ENCODE measurements at regions not wholly inside any gene's neighbourhood (a gene's known extent, or its start where the extent isn't known, plus 50 kb on each side); places are given as distances from the start of the nearest gene placed in this dataset.

DNA sequence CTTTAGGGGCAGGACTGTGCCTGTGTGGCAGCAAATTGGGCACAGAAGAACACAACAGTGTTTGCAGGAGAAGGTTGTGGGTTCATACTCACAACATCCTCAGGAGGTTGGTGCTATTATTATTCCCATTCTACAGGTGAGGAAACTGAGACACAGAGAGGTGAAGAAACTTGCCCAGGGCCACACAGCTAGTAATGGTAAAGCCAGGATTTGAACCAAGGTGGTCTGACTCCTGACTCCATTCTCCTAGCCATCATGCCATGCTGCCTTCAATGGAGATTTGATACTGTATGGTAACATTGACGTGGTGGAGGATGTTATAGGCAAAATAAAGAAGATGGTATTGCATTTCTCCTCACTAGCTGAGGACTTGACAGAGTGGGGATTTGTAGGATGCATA, 334.2 kb downstream of the RPS6KC1 start:
- H3K9me3 ChIP-seq (ENCODE audit: control insufficient read depth, low read depth, low read length): no peaks in the 10 kb centered on the region
- no peak overlapping the region for H2AFZ ChIP-seq (ENCODE audit: control insufficient read depth, low read length)
- no peaks in the 10 kb centered on the region for H3K27me3 ChIP-seq (ENCODE audit: control insufficient read depth, extremely low read depth, insufficient read depth, low read length)
- no peaks in the 10 kb centered on the region for H3K4me1 ChIP-seq (ENCODE audit: control insufficient read depth, extremely low read depth, insufficient read depth, low read length)
- FAIRE-seq: no peak
- H3K4me2 ChIP-seq (ENCODE audit: control insufficient read depth, extremely low read depth, insufficient read depth, low read depth, low read length): no peak overlapping the region
- H3K4me3 ChIP-seq (ENCODE audit: control insufficient read depth in 2 of 3, extremely low read depth in 1 of 3, insufficient read depth in 2 of 3, low read depth in 1 of 3, low read length in 3 of 3): no peak overlapping the region
- no peaks in the 10 kb centered on the region for H4K20me1 ChIP-seq (ENCODE audit: control insufficient read depth, extremely low read depth, insufficient read depth, low read length)
- no peak for DNase-seq (ENCODE audit: low read depth, low spot score)
- no peak overlapping the region for H3K27ac ChIP-seq (ENCODE audit: control insufficient read depth, insufficient read depth, low read length)
- H3K9ac ChIP-seq (ENCODE audit: control insufficient read depth, extremely low read depth, insufficient read depth, low read length): no peak overlapping the region
- no peaks in the 10 kb centered on the region for H3K36me3 ChIP-seq (ENCODE audit: control insufficient read depth in 2 of 2, extremely low read depth in 1 of 2, insufficient read depth in 2 of 2, low read length in 2 of 2)
- dilution Hi-C loops (cut with MboI; ENCODE audit: extremely low pct_ligation_motif_present, low sequenced_read_pairs): no loop called here
- H3K9me1 ChIP-seq (ENCODE audit: control insufficient read depth, extremely low read depth, insufficient read depth, low read length): no peaks in the 10 kb centered on the region
- TF ChIP-seq CTCF (optimal IDR thresholded peaks at IDR 0.05 in 1 of 3, IDR thresholded peaks at IDR 0.05 in 1 of 3, conservative IDR thresholded peaks at IDR 0.05 in 1 of 3; ENCODE audit: extremely low read depth in 1 of 3, insufficient read depth in 2 of 3, low read length in 3 of 3) (no peak), EZH2 (IDR thresholded peaks at IDR 0.05; ENCODE audit: low read length) (no peak)
- no peaks in the 10 kb centered on the region for H3K79me2 ChIP-seq (ENCODE audit: control insufficient read depth, insufficient read depth, low read length)

- Histone ChIP-seq H3K27me3 (ENCODE audit: control insufficient read depth, extremely low read depth, insufficient read depth, low read length) (no peaks in the 10 kb centered on the region), H3K9me3 (ENCODE audit: control insufficient read depth, low read depth, low read length) (no peaks in the 10 kb centered on the region), H3K36me3 (ENCODE audit: control insufficient read depth in 2 of 2, extremely low read depth in 1 of 2, insufficient read depth in 2 of 2, low read length in 2 of 2) (no peaks in the 10 kb centered on the region), H4K20me1 (ENCODE audit: control insufficient read depth, extremely low read depth, insufficient read depth, low read length) (no peaks in the 10 kb centered on the region), H3K79me2 (ENCODE audit: control insufficient read depth, insufficient read depth, low read length) (no peaks in the 10 kb centered on the region), H3K9me1 (ENCODE audit: control insufficient read depth, extremely low read depth, insufficient read depth, low read length) (no peaks in the 10 kb centered on the region), H3K27ac (ENCODE audit: control insufficient read depth, insufficient read depth, low read length) (no peak overlapping the region), H3K4me2 (ENCODE audit: control insufficient read depth, extremely low read depth, insufficient read depth, low read depth, low read length) (no peak overlapping the region), H3K4me3 (ENCODE audit: control insufficient read depth in 2 of 3, extremely low read depth in 1 of 3, insufficient read depth in 2 of 3, low read depth in 1 of 3, low read length in 3 of 3) (no peak overlapping the region), H2AFZ (ENCODE audit: control insufficient read depth, low read length) (no peak overlapping the region), H3K4me1 (ENCODE audit: control insufficient read depth, extremely low read depth, insufficient read depth, low read length) (no peaks in the 10 kb centered on the region), H3K9ac (ENCODE audit: control insufficient read depth, extremely low read depth, insufficient read depth, low read length) (no peak overlapping the region)
- dilution Hi-C loops (cut with MboI; ENCODE audit: extremely low pct_ligation_motif_present, low sequenced_read_pairs): no loop called here
- DNase-seq (ENCODE audit: low read depth, low spot score) (no peak), FAIRE-seq (no peak)
- TF ChIP-seq CTCF (optimal IDR thresholded peaks at IDR 0.05 in 1 of 3, IDR thresholded peaks at IDR 0.05 in 1 of 3, conservative IDR thresholded peaks at IDR 0.05 in 1 of 3; ENCODE audit: extremely low read depth in 1 of 3, insufficient read depth in 2 of 3, low read length in 3 of 3) (no peak), EZH2 (IDR thresholded peaks at IDR 0.05; ENCODE audit: low read length) (no peak)
Observed at GRCh38 chr1:213385806-213386324, 334.8 kb downstream of the RPS6KC1 start.
